ENCODE measurements at regions not wholly inside any gene's neighbourhood (a gene's known extent, or its start where the extent isn't known, plus 50 kb on each side); places are given as distances from the start of the nearest gene placed in this dataset.

GRCh38 chr6:23325065-23325464 is 755.7 kb downstream of the HDGFL1 start:
- Histone ChIP-seq H3K4me1 (no peaks in the 10 kb centered on the region), H3K27me3 (no peaks in the 10 kb centered on the region), H3K27ac (no peak overlapping the region), H3K36me3 (no peaks in the 10 kb centered on the region), H3K9me3 (no peaks in the 10 kb centered on the region), H3K4me3 (no peak overlapping the region)
- DNase-seq (no peak), ATAC-seq (no peak)
- TF ChIP-seq CTCF (IDR thresholded peaks at IDR 0.05), result no peak
- TF ChIP-seq POLR2A (IDR thresholded peaks at IDR 0.05), result no peak
- intact Hi-C loops (cut with DNase I), result no loop called here
- WGBS (ENCODE audit: insufficient coverage, low coverage, low lambda C conversion rate, missing lambda C conversion rate), result 76% methylated on average over 3 of the region's 3 CpGs

- no peak for DNase-seq
- TF ChIP-seq CTCF (IDR thresholded peaks at IDR 0.05), result no peak
- TF ChIP-seq POLR2A (IDR thresholded peaks at IDR 0.05), result no peak
- WGBS (ENCODE audit: insufficient coverage, low coverage, low lambda C conversion rate, missing lambda C conversion rate), result 89% methylated on average over 1 of the region's 1 CpG
These were observed 758.3 kb downstream of the HDGFL1 start for GRCh38 chr6:23327621-23328020.

GRCh38 chr6:23329086-23329485 is 759.7 kb downstream of the HDGFL1 start:
- intact Hi-C loops (cut with DNase I), result no loop called here
- ATAC-seq, result no peak
- 39% methylated on average over 1 of the region's 1 CpG for WGBS (ENCODE audit: insufficient coverage, low coverage, low lambda C conversion rate, missing lambda C conversion rate)

More at GRCh38 chr6:23327621-23328020, 758.3 kb downstream of the HDGFL1 start:
- H3K27me3 ChIP-seq, result no peaks in the 10 kb centered on the region
- no peaks in the 10 kb centered on the region for H3K9me3 ChIP-seq
- no peak for ATAC-seq
- no peak overlapping the region for H3K4me3 ChIP-seq
- H3K4me1 ChIP-seq, result no peaks in the 10 kb centered on the region
- intact Hi-C loops (cut with DNase I), result no loop called here
- no peaks in the 10 kb centered on the region for H3K36me3 ChIP-seq
- no peak overlapping the region for H3K27ac ChIP-seq

GRCh38 chr6:23330632-23331031 is 761.3 kb downstream of the HDGFL1 start:
- intact Hi-C loops (cut with DNase I), result no loop called here
- Histone ChIP-seq H3K4me3 (no peak overlapping the region), H3K27ac (no peak overlapping the region), H3K36me3 (no peaks in the 10 kb centered on the region), H3K9me3 (no peaks in the 10 kb centered on the region), H3K4me1 (no peaks in the 10 kb centered on the region), H3K27me3 (no peaks in the 10 kb centered on the region)
- DNase-seq (no peak), ATAC-seq (no peak)
- 94% methylated on average over 3 of the region's 3 CpGs for WGBS (ENCODE audit: insufficient coverage, low coverage, low lambda C conversion rate, missing lambda C conversion rate)
- no peak for TF ChIP-seq CTCF (IDR thresholded peaks at IDR 0.05)
- TF ChIP-seq POLR2A (IDR thresholded peaks at IDR 0.05), result no peak

More at GRCh38 chr6:23329086-23329485, 759.7 kb downstream of the HDGFL1 start:
- TF ChIP-seq POLR2A (IDR thresholded peaks at IDR 0.05) (no peak), CTCF (IDR thresholded peaks at IDR 0.05) (no peak)
- Histone ChIP-seq H3K36me3 (no peaks in the 10 kb centered on the region), H3K27ac (no peak overlapping the region), H3K27me3 (no peaks in the 10 kb centered on the region), H3K9me3 (no peaks in the 10 kb centered on the region), H3K4me1 (no peaks in the 10 kb centered on the region), H3K4me3 (no peak overlapping the region)
- no peak for DNase-seq

GRCh38 chr6:23334360-23334759 is 765.0 kb downstream of the HDGFL1 start:
- H3K27ac ChIP-seq, result no peak overlapping the region
- intact Hi-C loops (cut with DNase I), result no loop called here
- 72% methylated on average over 5 of the region's 5 CpGs for WGBS (ENCODE audit: insufficient coverage, low coverage, low lambda C conversion rate, missing lambda C conversion rate)
- H3K27me3 ChIP-seq, result no peaks in the 10 kb centered on the region
- no peaks in the 10 kb centered on the region for H3K4me1 ChIP-seq
- no peaks in the 10 kb centered on the region for H3K36me3 ChIP-seq
- no peaks in the 10 kb centered on the region for H3K9me3 ChIP-seq
- no peak for TF ChIP-seq CTCF (IDR thresholded peaks at IDR 0.05)
- no peak for TF ChIP-seq POLR2A (IDR thresholded peaks at IDR 0.05)
- no peak for ATAC-seq
- no peak overlapping the region for H3K4me3 ChIP-seq
- DNase-seq, result no peak

All from right lobe of liver (tissue), 6 donors.